GM12891 (cell line): ENCODE measurements at regions not wholly inside any gene's neighbourhood (a gene's known extent, or its start where the extent isn't known, plus 50 kb on each side); places are given as distances from the start of the nearest gene placed in this dataset.

Source experiments
- POLR2A ChIP-seq: IDR thresholded peaks from 2 replicates; pipeline ENCODE4 v1.6.1; 2011; ENCODE audit warnings: low read depth, low read length, control low read depth
- POLR2AphosphoS5 ChIP-seq: IDR thresholded peaks from 2 replicates; pipeline ENCODE4 v1.6.1; 2011; ENCODE audit warnings: low read depth, low read length, control low read depth
- POU2F2 ChIP-seq: IDR thresholded peaks from 2 replicates; pipeline ENCODE4 v1.6.1; 2011; ENCODE audit warnings: low read depth, mild to moderate bottlenecking, control low read depth, low read length, moderate library complexity
- SPI1 ChIP-seq: IDR thresholded peaks from 2 replicates; pipeline ENCODE4 v1.6.1; 2011; ENCODE audit warnings: low read depth, low read length, control low read depth
- TAF1 ChIP-seq: IDR thresholded peaks from 2 replicates; pipeline ENCODE4 v1.6.1; 2011; ENCODE audit warnings: low read depth, low read length, control low read depth

DNA sequence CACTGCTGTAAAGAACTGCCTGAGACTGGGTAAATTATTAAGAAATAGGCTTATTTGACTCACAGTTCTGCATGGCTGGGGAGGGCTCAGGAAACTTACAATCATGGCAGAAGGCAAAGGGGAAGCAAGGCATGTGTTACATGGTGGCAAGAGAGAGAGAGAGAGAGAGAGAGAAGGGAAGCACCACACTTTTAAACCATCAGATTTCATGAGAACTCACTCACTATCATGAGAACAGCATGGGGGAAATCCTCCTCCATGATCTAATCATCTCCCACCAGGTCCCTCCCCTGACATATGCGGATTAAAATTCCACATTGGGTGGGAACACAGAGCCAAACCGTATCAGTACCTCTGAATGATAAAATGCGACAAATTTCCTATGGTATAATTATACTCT, 203.9 kb upstream of the MARCKS start:
- TF ChIP-seq POLR2A, result no peak
- no peak for TF ChIP-seq POU2F2
- no peak for TF ChIP-seq TAF1
- no peak for TF ChIP-seq POLR2AphosphoS5
- no peak for TF ChIP-seq SPI1
